ENCODE measurements at regions not wholly inside any gene's neighbourhood (a gene's known extent, or its start where the extent isn't known, plus 50 kb on each side); places are given as distances from the start of the nearest gene placed in this dataset.

DNA sequence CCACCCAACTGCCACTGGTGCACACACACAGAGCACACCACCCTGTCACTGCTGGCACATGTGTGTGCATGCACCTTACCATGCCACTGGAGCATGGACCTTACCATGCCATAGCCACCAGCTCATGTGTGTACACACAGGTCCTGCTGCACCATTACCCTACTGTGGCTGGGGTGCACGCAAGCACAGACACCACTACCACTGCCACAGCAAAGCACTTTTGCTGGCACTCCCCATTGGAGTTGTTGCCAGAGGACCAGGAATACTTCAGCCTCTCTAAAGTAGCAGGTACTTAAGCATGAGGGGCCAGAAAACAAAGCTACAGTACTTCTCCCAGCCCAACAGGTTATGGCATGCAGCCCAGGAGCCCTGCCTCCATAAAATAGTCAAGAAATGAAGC, 404.8 kb downstream of the MBD2 start:
- Mint-ChIP-seq H3K4me3 (no peak overlapping the region), H3K36me3 (ENCODE audit: insufficient read depth in 1 of 3, low read depth in 3 of 3) (peaks cover 3 to 5% (median 5%) of the 10 kb centered on the region in 3 experiments; a peak in 4 of 7 replicates), H3K27ac (peak overlapping the region in 1 of 3 experiments; percentile 33; a peak in 1 of 7 replicates), H3K4me1 (peaks cover 9 to 10% of the 10 kb centered on the region in 2 experiments), H3K27me3 (ENCODE audit: low read depth) (no peaks in the 10 kb centered on the region), H3K9me3 (peaks cover 11 to 15% of the 10 kb centered on the region in 2 experiments)
- WGBS (ENCODE audit: extremely low coverage, insufficient read length, low lambda C conversion rate): no CpG with 5 or more reads among the region's 1 CpG
- no peak overlapping the region for H3K27ac ChIP-seq (ENCODE audit: insufficient read length, low read depth, low read length)
- no peak overlapping the region for H3T11ph ChIP-seq (ENCODE audit: low read length)
- H3K56ac ChIP-seq (ENCODE audit: insufficient read length, low read depth, low read length): no peak overlapping the region
- no peak overlapping the region for H2AK5ac ChIP-seq (ENCODE audit: insufficient read length, low read length)
- no peaks in the 10 kb centered on the region for H3K9me3 ChIP-seq (ENCODE audit: control insufficient read depth, low read depth, low read length)
- no peak overlapping the region for H2AFZ ChIP-seq (ENCODE audit: low read length)
- H3K23ac ChIP-seq (ENCODE audit: insufficient read length, low read depth, low read length): no peak overlapping the region
- no peak overlapping the region for H4K8ac ChIP-seq (replicated peaks; ENCODE audit: insufficient read length, low read depth, low read length)
- no peak overlapping the region for H2BK5ac ChIP-seq (ENCODE audit: insufficient read length, low read length)
- H3K79me2 ChIP-seq (ENCODE audit: insufficient read depth, low read length): no peaks in the 10 kb centered on the region
- H3K18ac ChIP-seq (ENCODE audit: insufficient read length, low read depth, low read length): no peak overlapping the region
- H2BK120ac ChIP-seq (ENCODE audit: low read depth, low read length, poor library complexity, severe bottlenecking): no peak overlapping the region
- H3K9ac ChIP-seq (ENCODE audit: extremely low read depth, insufficient read length, low read length): no peak overlapping the region
- TF ChIP-seq, protein P1, sequence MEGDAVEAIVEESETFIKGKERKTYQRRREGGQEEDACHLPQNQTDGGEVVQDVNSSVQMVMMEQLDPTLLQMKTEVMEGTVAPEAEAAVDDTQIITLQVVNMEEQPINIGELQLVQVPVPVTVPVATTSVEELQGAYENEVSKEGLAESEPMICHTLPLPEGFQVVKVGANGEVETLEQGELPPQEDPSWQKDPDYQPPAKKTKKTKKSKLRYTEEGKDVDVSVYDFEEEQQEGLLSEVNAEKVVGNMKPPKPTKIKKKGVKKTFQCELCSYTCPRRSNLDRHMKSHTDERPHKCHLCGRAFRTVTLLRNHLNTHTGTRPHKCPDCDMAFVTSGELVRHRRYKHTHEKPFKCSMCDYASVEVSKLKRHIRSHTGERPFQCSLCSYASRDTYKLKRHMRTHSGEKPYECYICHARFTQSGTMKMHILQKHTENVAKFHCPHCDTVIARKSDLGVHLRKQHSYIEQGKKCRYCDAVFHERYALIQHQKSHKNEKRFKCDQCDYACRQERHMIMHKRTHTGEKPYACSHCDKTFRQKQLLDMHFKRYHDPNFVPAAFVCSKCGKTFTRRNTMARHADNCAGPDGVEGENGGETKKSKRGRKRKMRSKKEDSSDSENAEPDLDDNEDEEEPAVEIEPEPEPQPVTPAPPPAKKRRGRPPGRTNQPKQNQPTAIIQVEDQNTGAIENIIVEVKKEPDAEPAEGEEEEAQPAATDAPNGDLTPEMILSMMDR (conservative IDR thresholded peaks at IDR 0.05): no peak
- H3K4me2 ChIP-seq (ENCODE audit: insufficient read depth, insufficient read length, low read length): no peak overlapping the region
- H2BK20ac ChIP-seq (ENCODE audit: low read depth, low read length, poor library complexity, severe bottlenecking): no peak overlapping the region
- no peaks in the 10 kb centered on the region for H3K79me1 ChIP-seq (ENCODE audit: insufficient read depth, low read depth, low read length, poor library complexity, severe bottlenecking)
- no peak for DNase-seq
- no peaks in the 10 kb centered on the region for H4K20me1 ChIP-seq (ENCODE audit: control insufficient read depth, insufficient read depth, insufficient read length)
- no peak overlapping the region for H2BK15ac ChIP-seq (ENCODE audit: low read depth, low read length)
- no peak overlapping the region; the same call in 1 of the 2 replicates for H3K14ac ChIP-seq (ENCODE audit: insufficient read depth, low read length)
- no peak overlapping the region for H4K5ac ChIP-seq (ENCODE audit: insufficient read length, low read depth, low read length)
- H3K27me3 ChIP-seq (ENCODE audit: insufficient read depth, low read length): no peaks in the 10 kb centered on the region
- H3K4ac ChIP-seq (ENCODE audit: low read depth, low read length): no peak overlapping the region
- no peak overlapping the region for H2BK12ac ChIP-seq (ENCODE audit: insufficient read length, low read depth, low read length)
- no peak overlapping the region for H4K91ac ChIP-seq (ENCODE audit: insufficient read length, low read depth, low read length)
- H3K4me1 ChIP-seq (ENCODE audit: insufficient read depth, low read length): no peaks in the 10 kb centered on the region; the same call in 1 of the 2 replicates
- no peaks in the 10 kb centered on the region for H3K23me2 ChIP-seq (ENCODE audit: insufficient read length, low read depth, low read length, poor library complexity, severe bottlenecking)

Measured in H9 (cell line).